ENCODE measurements at regions not wholly inside any gene's neighbourhood (a gene's known extent, or its start where the extent isn't known, plus 50 kb on each side); places are given as distances from the start of the nearest gene placed in this dataset.

GRCh38 chr7:1313613-1314012 lies 80.9 kb downstream of the UNCX start:
- no peak overlapping the region for H3K27ac ChIP-seq
- H3K4me3 ChIP-seq = no peak overlapping the region
- H3K27me3 ChIP-seq = no peaks in the 10 kb centered on the region
- no peaks in the 10 kb centered on the region for H3K4me1 ChIP-seq
- ATAC-seq = no peak
- TF ChIP-seq POLR2A (IDR thresholded peaks at IDR 0.05) = no peak
- TF ChIP-seq CTCF (IDR thresholded peaks at IDR 0.05) = no peak
- DNase-seq = peak in 2 of 3 donors; percentile 13 to 45
- 52% methylated on average over 8 of the region's 15 CpGs for WGBS (ENCODE audit: insufficient coverage, low coverage, low lambda C conversion rate, missing lambda C conversion rate)
- intact Hi-C loops (cut with DNase I) = no loop called here
- no peaks in the 10 kb centered on the region for H3K9me3 ChIP-seq
- no peaks in the 10 kb centered on the region for H3K36me3 ChIP-seq

DNA sequence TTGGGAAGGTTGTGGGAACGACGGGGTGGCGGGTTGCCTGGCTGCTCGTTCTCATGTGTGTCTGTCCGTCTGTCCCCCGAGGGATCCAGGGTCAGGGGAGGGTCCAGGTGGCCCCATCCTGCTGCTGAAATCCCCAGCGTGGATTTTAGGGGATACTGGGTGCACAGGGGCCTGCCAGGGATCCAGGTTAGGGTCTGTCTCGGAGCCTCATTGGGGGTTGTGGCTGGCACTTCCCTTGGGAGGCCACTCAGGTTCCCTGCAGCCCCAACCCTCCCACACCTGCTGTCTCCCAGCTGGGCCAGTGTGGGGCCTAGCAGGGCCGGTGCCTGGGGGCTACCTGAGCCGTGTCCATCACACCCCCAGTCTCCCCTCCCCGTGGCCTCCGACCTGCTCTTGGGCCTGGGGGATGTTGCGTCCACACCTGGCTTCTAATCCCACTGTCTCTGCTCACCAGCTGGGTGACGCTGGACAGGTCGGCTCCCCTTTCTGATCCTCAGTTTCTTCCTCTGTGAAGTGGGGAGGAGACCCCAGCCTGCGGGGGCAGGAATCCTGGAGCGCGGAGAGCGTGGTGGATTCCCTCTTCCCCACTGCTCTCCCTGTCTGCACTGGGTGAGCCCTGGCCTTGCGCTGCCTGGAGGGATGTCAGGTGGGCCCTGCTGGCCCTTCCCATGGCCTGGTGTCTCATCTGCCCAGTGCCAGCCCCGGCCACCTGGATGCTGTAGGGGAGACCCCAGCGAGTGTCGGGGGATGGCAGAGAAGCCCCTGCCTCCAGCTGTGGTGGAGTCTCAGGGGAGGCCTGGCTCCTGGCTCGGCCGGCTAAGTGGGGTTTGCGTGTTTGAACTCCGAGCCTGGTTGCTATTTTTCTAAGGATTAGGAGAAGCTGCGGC lies 81.6 kb downstream of the UNCX start:
- Histone ChIP-seq H3K27ac (no peak overlapping the region), H3K4me1 (no peaks in the 10 kb centered on the region), H3K4me3 (no peak overlapping the region), H3K36me3 (no peaks in the 10 kb centered on the region), H3K27me3 (no peaks in the 10 kb centered on the region), H3K9me3 (no peaks in the 10 kb centered on the region)
- ATAC-seq = no peak
- intact Hi-C loops (cut with DNase I) = no loop called here
- 100% methylated on average over 1 of the region's 28 CpGs for WGBS (ENCODE audit: insufficient coverage, low coverage, low lambda C conversion rate, missing lambda C conversion rate)
- no peak for DNase-seq
- TF ChIP-seq POLR2A (IDR thresholded peaks at IDR 0.05) (no peak), CTCF (IDR thresholded peaks at IDR 0.05) (no peak)

DNA sequence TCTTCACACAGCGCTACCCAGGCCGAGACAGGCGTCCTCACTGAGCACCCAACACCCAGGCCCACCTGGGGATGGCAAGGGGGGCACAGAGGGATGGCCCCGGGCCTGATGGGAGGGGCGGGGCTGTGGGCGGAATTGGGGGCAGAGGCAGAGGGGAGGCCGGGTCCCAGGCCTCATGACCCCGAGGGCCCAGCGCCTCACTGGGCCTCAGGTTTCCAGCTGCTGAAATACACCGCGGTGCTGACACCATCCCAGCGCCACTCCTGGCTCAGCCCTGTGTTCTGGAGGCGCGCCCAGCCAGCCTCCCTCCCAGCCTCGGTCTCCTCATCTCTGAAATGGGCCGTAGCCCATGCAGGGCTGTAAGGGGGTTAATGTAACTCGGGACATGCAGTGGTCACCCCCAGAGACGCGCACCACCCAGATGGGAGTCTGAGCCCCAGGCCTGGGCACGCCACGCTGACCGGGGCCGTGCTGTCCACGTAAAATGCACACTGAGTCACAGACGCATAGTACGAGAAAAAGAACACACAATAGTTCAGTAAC lies 82.3 kb downstream of the UNCX start:
- Histone ChIP-seq H3K4me3 (no peak overlapping the region), H3K36me3 (no peaks in the 10 kb centered on the region), H3K27me3 (no peaks in the 10 kb centered on the region), H3K27ac (no peak overlapping the region), H3K4me1 (no peaks in the 10 kb centered on the region), H3K9me3 (no peaks in the 10 kb centered on the region)
- no peak for DNase-seq
- peak in 1 of 4 donors; percentile 11 for ATAC-seq
- WGBS (ENCODE audit: insufficient coverage, low coverage, low lambda C conversion rate, missing lambda C conversion rate) = 68% methylated on average over 11 of the region's 26 CpGs
- intact Hi-C loops (cut with DNase I) = no loop called here
- TF ChIP-seq CTCF (IDR thresholded peaks at IDR 0.05) (no peak), POLR2A (IDR thresholded peaks at IDR 0.05) (no peak)

- intact Hi-C loops (cut with DNase I) = no loop called here
- no peak for TF ChIP-seq POLR2A (IDR thresholded peaks at IDR 0.05)
- TF ChIP-seq CTCF (IDR thresholded peaks at IDR 0.05) = no peak
- H3K4me1 ChIP-seq = no peaks in the 10 kb centered on the region
- no peaks in the 10 kb centered on the region for H3K36me3 ChIP-seq
- ATAC-seq = no peak
- H3K27ac ChIP-seq = no peak overlapping the region
- no peaks in the 10 kb centered on the region for H3K27me3 ChIP-seq
- H3K9me3 ChIP-seq = no peaks in the 10 kb centered on the region
- no peak overlapping the region for H3K4me3 ChIP-seq
- peak in 1 of 3 donors; percentile 36 for DNase-seq
- 65% methylated on average over 6 of the region's 10 CpGs for WGBS (ENCODE audit: insufficient coverage, low coverage, low lambda C conversion rate, missing lambda C conversion rate)
Observed at GRCh38 chr7:1316086-1316485, 83.4 kb downstream of the UNCX start.

Measured in right lobe of liver (tissue), 6 donors.